GM12875 (cell line): ENCODE measurements at regions not wholly inside any gene's neighbourhood (a gene's known extent, or its start where the extent isn't known, plus 50 kb on each side); places are given as distances from the start of the nearest gene placed in this dataset.

Experiments used
- H3K4me3 ChIP-seq: one replicate; pipeline ENCODE4 v1.5.1; 2011; ENCODE audit warnings: low read depth, low read length, control low read depth
- TF ChIP-seq, protein P1 (sequence below): IDR thresholded peaks from 2 replicates; pipeline ENCODE4 v1.5.1; 2011; ENCODE audit warnings: low read depth, mild to moderate bottlenecking, control low read depth, inconsistent platforms, low read length, moderate library complexity, borderline replicate concordance; ENCODE audit not compliant: insufficient read depth

GRCh38 chr16:51290442-51291285, 139.6 kb upstream of the SALL1 start:
- H3K4me3 ChIP-seq: no peak overlapping the region
- TF ChIP-seq, protein P1, sequence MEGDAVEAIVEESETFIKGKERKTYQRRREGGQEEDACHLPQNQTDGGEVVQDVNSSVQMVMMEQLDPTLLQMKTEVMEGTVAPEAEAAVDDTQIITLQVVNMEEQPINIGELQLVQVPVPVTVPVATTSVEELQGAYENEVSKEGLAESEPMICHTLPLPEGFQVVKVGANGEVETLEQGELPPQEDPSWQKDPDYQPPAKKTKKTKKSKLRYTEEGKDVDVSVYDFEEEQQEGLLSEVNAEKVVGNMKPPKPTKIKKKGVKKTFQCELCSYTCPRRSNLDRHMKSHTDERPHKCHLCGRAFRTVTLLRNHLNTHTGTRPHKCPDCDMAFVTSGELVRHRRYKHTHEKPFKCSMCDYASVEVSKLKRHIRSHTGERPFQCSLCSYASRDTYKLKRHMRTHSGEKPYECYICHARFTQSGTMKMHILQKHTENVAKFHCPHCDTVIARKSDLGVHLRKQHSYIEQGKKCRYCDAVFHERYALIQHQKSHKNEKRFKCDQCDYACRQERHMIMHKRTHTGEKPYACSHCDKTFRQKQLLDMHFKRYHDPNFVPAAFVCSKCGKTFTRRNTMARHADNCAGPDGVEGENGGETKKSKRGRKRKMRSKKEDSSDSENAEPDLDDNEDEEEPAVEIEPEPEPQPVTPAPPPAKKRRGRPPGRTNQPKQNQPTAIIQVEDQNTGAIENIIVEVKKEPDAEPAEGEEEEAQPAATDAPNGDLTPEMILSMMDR: no peak

DNA sequence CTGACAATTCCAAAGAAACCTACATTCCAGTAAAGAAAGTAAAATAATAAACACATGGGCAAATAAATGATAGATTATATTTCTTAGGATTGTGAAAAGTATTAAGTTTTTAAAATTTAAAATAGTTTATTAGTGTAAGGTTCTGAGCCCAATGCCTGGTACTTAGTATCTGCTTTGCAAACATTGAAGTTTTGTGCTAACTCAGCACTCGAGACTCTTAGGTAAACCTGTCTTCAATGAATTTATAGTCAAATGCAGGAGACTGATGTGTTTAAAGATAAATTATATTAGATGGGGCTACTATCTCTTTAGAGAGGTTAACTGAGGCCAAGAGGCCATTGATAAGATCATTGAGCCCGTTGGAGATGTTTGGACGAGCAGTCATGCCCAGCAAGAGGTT, 138.3 kb upstream of the SALL1 start:
- no peak overlapping the region for H3K4me3 ChIP-seq
- TF ChIP-seq, protein P1: no peak

- H3K4me3 ChIP-seq: no peak overlapping the region
- TF ChIP-seq, protein P1: no peak
Observed at GRCh38 chr16:51287121-51287755, 136.2 kb upstream of the SALL1 start.

- TF ChIP-seq, protein P1: no peak
- no peak overlapping the region for H3K4me3 ChIP-seq
Observed at GRCh38 chr16:51286272-51286671, 135.2 kb upstream of the SALL1 start.

DNA sequence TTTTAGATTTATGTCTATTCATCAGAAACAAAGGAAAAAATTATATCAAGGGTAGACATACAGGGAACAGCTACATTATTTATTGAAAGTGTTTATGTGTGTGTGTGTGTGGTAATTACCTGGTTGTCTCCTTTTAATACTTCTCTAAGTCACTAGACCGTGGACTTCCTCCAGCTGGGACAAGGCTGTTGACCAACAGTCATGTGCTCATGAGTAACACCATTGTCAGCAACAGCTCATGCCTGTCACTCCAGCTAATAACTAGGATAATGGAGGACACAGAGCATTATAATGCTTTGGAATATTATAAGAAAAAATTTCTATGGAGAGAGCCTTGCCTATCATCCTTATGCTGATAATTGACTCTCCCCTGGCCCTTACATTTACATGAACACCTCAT, 125.3 kb upstream of the SALL1 start:
- H3K4me3 ChIP-seq: no peak overlapping the region
- TF ChIP-seq, protein P1: no peak

GRCh38 chr16:51272420-51272819, 121.3 kb upstream of the SALL1 start:
- TF ChIP-seq, protein P1: no peak
- no peak overlapping the region for H3K4me3 ChIP-seq
